A549 (cell line): ENCODE measurements at regions not wholly inside any gene's neighbourhood (a gene's known extent, or its start where the extent isn't known, plus 50 kb on each side); places are given as distances from the start of the nearest gene placed in this dataset.

Experiments
- EHMT2 ChIP-seq: fragments of 200-600 bp; sonication (generic); IDR thresholded peaks from 2 replicates; pipeline ENCODE4 v1.6.1; 2016; ENCODE audit warnings: antibody characterized with exemption, low read depth, mild to moderate bottlenecking, moderate library complexity
- HOXB5 ChIP-seq: fragments of 250-450 bp; sonication (Bioruptor Pico); IDR thresholded peaks from 2 replicates; pipeline ENCODE4 v1.5.0; 2020; ENCODE audit warnings: mild to moderate bottlenecking, moderate library complexity
- RFX5 ChIP-seq: fragments of 450-650 bp; IDR thresholded peaks from 2 replicates; pipeline ENCODE4 v1.7.1; 2014; ENCODE audit warnings: antibody characterized with exemption, mild to moderate bottlenecking, moderate library complexity
- ZFP36 ChIP-seq: fragments of 450-650 bp; IDR thresholded peaks from 2 replicates; pipeline ENCODE4 v1.6.1; 2014; ENCODE audit warnings: borderline replicate concordance; ENCODE audit not compliant: partially characterized antibody

DNA sequence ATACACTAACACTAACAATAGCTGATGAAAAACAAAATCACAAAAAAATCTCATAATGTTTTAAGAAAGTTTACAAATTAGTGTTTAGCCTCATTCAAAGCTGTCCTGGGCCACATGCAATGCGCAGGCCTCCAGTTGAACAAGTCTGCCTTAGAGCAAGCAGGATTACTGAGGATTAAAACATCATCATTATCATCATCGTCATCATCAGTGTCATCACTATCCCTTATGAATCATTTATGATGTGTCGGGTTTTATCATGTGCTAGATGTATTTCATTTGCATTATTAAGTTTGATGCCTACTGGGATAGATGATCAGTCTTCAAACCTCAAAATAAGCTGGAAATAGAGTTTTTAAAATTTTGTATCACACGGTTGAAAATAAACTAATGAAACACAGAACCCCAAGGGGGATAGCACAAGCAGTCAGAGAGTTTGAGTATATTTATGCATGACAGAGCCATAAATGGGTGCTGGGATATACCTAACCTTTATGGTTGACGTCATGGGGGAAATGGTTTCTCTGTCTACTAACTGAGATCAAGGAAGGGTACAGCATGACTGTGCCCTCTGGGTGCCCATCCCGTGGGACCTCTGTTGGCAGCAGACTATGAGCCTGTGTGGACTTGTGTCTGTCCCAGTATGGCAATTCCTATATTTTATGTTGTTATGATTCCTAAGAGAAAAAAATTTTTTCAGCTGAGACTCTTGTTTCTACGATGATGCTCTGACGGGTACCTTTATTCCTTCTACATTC, 150.3 kb upstream of the ADRA1B start:
- TF ChIP-seq ZFP36 (no peak), RFX5 (no peak), EHMT2 (no peak), HOXB5 (CRISPR knock-in tag) (no peak)
